Naive B cell (primary cell): ENCODE measurements at regions not wholly inside any gene's neighbourhood (a gene's known extent, or its start where the extent isn't known, plus 50 kb on each side); places are given as distances from the start of the nearest gene placed in this dataset.

Experiments used
- ATAC-seq, 2 donors: fragments of 150-1000 bp; cut with Tn5 transposase; 2 replicates each; pipeline ENCODE4 v1.10.0; 2021; ENCODE audit warnings: low read depth in 2 of 2, mild to moderate bottlenecking in 2 of 2, moderate library complexity in 2 of 2
- DNase-seq: peaks from one replicate; pipeline ENCODE4 v3.0.0; 2022
- H3K27ac Mint-ChIP-seq, 6 donors: one replicate each; pipeline ENCODE4 v1.8.0; 2020 to 2022; ENCODE audit warnings: mild to moderate bottlenecking in 6 of 6, mixed read lengths in 6 of 6, moderate library complexity in 5 of 6, inconsistent platforms in 2 of 6
- H3K27me3 Mint-ChIP-seq, 3 donors: one replicate each; pipeline ENCODE4 v1.8.0; 2021 to 2022; ENCODE audit warnings: mixed read lengths in 3 of 3, mild to moderate bottlenecking in 1 of 3
- H3K36me3 Mint-ChIP-seq, 2 donors: one replicate each; pipeline ENCODE4 v1.8.0; 2020 to 2022; ENCODE audit warnings: mixed read lengths in 2 of 2, inconsistent platforms in 1 of 2, mild to moderate bottlenecking in 1 of 2
- H3K4me1 Mint-ChIP-seq, 3 donors: one replicate each; pipeline ENCODE4 v1.8.0; 2020 to 2022; ENCODE audit warnings: mixed read lengths in 3 of 3, inconsistent platforms in 1 of 3, mild to moderate bottlenecking in 1 of 3, moderate library complexity in 1 of 3
- H3K4me3 Mint-ChIP-seq, 8 donors: one replicate each; pipeline ENCODE4 v1.8.0; 2020 to 2022; ENCODE audit warnings: mild to moderate bottlenecking in 8 of 8, mixed read lengths in 8 of 8, moderate library complexity in 8 of 8, inconsistent platforms in 2 of 8
- H3K9me3 Mint-ChIP-seq, 7 donors: one replicate each; pipeline ENCODE4 v1.8.0; 2020 to 2022; ENCODE audit warnings: mixed read lengths in 7 of 7, mild to moderate bottlenecking in 5 of 7, inconsistent platforms in 2 of 7, moderate library complexity in 1 of 7

DNA sequence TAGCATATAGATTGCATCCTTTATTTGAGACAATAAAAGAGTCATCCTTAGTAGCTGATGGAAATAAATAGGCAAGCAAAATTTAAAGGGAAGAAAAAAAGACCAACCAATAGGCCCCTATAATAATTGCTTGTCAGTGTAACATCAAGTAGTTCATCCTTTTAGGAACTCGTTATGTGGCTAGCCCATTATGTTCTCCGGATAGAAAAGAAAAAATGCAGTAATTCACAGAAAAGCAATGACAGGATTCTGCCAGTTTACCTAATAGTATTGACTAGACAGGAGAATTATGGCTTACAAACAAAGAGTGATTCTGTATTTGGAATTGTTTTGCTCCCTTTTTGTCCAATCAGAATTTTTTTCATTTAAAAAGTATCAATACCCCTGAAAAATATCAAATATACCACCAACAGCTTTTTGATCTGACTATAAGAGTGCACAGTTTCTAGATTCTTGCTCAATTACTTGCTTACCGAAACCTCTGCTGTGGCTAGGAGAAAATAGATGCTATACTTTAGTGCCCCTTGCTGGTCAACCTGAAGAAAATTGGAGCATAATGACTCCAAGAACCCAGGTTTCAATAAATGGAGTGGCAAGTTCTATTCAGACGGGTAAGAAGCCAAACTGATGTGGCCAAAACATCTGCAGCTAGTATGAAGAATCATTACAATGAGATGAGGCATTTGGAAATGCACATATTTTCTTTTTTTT, 91.5 kb upstream of the SASH1 start:
- no peak for ATAC-seq
- Mint-ChIP-seq H3K9me3 (peaks cover 0 to 8% (median 1%) of the 10 kb centered on the region in 7 donors), H3K4me3 (no peak overlapping the region), H3K4me1 (no peaks in the 10 kb centered on the region), H3K36me3 (no peaks in the 10 kb centered on the region), H3K27ac (no peak overlapping the region), H3K27me3 (peaks cover 0 to 15% (median 2%) of the 10 kb centered on the region in 3 donors)
- DNase-seq: no peak

DNA sequence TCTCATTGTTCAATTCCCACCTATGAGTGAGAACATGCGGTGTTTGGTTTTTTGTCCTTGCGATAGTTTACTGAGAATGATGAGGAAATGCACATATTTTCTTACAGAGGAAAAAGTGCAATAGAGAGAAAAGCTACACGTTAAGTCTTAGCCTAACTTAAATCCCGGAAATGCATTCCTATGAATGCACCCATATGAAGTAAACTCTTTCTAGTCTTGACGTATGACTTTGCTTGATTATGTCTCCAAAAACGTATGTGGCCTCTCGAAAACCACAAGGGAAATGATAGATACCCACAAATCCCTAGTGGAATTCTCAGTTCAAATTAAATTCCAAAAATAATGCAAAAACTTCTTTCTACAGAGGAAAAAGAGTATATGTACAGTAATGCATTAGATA, 90.7 kb upstream of the SASH1 start:
- DNase-seq: no peak
- H3K36me3 Mint-ChIP-seq: no peaks in the 10 kb centered on the region
- no peak overlapping the region for H3K27ac Mint-ChIP-seq
- peaks cover 0 to 8% (median 1%) of the 10 kb centered on the region in 7 donors for H3K9me3 Mint-ChIP-seq
- H3K27me3 Mint-ChIP-seq: peaks cover 0 to 9% (median 0%) of the 10 kb centered on the region in 3 donors
- H3K4me1 Mint-ChIP-seq: no peaks in the 10 kb centered on the region
- no peak overlapping the region for H3K4me3 Mint-ChIP-seq
- no peak for ATAC-seq

DNA sequence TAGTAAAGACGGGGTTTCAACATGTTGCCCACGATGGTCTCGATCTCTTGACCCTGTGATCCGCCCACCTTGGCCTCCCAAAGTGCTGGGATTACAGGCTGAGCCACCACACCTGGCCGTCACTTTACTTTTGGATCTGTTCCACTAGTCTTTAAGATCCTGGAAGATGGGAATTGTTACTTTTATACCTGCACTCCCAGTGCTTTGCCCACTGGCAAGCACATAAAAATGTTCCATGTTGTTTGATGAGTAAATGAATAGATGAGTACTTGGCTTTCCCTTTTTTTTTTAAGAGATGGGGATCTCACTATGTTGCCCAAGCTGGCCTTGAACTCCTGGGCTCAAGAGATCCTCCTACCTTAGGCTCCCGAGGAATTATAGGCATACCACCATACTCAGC, 84.8 kb upstream of the SASH1 start:
- Mint-ChIP-seq H3K9me3 (peaks cover 0 to 8% (median 1%) of the 10 kb centered on the region in 7 donors), H3K27me3 (peaks cover 0 to 20% (median 18%) of the 10 kb centered on the region in 3 donors), H3K27ac (no peak overlapping the region), H3K4me3 (no peak overlapping the region), H3K36me3 (no peaks in the 10 kb centered on the region), H3K4me1 (no peaks in the 10 kb centered on the region)
- ATAC-seq (no peak), DNase-seq (no peak)

DNA sequence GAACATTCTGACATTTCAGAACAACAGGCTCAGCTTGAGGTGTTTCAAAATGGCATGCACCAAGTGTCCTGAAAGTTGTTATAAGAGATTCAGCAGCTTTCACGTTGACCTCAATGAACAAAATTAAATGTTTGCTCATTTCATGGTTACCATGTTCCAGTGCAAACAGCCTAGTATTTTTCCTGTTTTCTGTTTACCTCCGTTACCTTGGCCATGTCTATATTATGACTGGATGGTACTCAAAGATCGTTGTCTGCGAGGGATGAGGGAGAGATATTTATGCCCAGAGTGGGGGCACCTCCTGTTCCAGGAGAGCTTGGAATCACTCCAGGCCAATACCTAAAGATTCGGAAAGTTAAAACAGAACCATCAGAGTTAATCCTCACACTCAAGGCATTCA, 83.8 kb upstream of the SASH1 start:
- no peak for DNase-seq
- no peak for ATAC-seq
- peaks cover 0 to 20% (median 18%) of the 10 kb centered on the region in 3 donors for H3K27me3 Mint-ChIP-seq
- no peaks in the 10 kb centered on the region for H3K4me1 Mint-ChIP-seq
- H3K9me3 Mint-ChIP-seq: peaks cover 0 to 6% (median 1%) of the 10 kb centered on the region in 7 donors
- H3K27ac Mint-ChIP-seq: no peak overlapping the region
- no peak overlapping the region for H3K4me3 Mint-ChIP-seq
- no peaks in the 10 kb centered on the region for H3K36me3 Mint-ChIP-seq

DNA sequence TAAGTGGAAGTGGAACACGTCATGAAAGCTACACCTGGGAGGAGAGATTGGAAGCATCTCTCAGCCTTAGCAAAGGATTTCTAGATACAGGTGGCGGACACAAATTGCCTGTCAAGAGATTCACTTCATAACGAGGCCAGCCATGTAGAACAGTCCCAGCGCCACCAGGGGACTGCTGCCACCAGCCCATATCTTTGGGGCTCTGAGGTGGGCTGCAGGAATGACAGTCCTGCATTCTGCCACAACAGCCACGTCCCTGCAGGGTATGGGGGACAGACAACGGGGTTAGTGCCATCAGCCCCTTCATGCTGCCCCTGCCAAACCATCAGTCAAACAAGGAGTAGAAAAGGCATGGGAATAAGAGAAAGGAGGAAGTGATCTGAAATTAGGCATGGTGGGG, 81.2 kb upstream of the SASH1 start:
- no peaks in the 10 kb centered on the region for H3K9me3 Mint-ChIP-seq
- no peaks in the 10 kb centered on the region for H3K4me1 Mint-ChIP-seq
- H3K36me3 Mint-ChIP-seq: no peaks in the 10 kb centered on the region
- ATAC-seq: no peak
- H3K27me3 Mint-ChIP-seq: peaks cover 0 to 35% (median 18%) of the 10 kb centered on the region in 3 donors
- no peak overlapping the region for H3K27ac Mint-ChIP-seq
- DNase-seq: no peak
- H3K4me3 Mint-ChIP-seq: peak overlapping the region in 1 of 8 donors; percentile 52

DNA sequence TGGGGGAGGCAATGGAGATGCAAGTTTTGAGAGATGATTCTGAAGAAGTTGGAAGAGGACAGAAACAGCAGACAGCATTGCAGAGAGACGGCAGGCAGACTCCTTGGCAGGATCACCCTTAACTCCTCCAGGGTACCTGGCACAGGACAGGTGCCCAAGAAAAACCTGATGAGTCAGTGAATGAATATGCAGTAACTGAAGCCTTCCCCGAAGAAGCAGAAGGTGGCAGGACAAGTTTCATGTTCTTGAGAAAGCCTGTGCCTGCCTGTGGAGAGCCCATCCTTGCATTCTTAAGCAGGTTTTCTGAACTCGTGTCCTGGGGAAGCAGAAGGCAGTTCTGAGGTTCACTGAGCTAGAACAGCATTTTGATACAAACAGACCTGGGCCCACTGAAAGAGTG, 79.6 kb upstream of the SASH1 start:
- Mint-ChIP-seq H3K4me1 (no peaks in the 10 kb centered on the region), H3K9me3 (peaks cover 0 to 2% (median 0%) of the 10 kb centered on the region in 7 donors), H3K27ac (no peak overlapping the region), H3K27me3 (peaks cover 0 to 32% (median 18%) of the 10 kb centered on the region in 3 donors), H3K4me3 (no peak overlapping the region), H3K36me3 (no peaks in the 10 kb centered on the region)
- ATAC-seq (no peak), DNase-seq (no peak)

DNA sequence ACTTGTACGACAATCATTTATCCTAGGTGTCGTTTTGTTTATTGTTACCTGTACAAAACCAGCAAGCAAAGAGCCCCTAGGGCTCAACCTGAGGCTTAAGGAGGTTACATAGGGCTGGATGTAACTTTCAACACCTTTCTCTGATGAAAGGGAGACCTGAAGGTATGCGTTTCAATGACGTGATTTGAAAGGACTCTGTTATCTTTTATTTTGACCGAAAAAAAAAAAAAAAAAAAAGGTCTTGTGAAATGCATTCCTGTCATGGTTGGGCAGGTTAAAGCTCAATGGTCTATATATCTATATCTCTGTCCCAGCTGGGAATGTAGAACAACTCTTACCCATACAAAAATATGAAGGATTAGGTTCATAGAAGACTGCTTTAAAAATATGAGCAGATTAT, 78.7 kb upstream of the SASH1 start:
- no peak for DNase-seq
- ATAC-seq: no peak

DNA sequence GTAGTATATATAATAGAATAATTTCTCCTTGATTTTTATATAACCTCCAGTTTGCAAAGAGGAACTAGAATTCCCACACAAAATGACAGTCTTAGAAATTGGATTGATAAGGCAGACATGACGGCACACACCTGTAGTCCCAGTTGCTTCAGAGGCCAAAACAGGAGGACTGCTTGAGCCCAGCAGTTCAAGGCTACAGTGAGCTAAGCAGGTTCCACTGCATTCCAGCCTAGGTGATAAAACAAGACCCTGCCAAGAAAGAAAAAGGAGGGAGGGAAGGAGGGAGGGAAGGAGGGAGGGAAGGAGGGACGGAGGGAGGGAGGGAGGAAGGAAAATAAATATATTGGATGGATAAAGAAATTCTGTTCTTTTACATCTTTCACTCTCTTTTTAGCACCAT, 77.6 kb upstream of the SASH1 start:
- no peaks in the 10 kb centered on the region for H3K36me3 Mint-ChIP-seq
- DNase-seq (no peak), ATAC-seq (no peak)
- H3K4me1 Mint-ChIP-seq: no peaks in the 10 kb centered on the region
- peaks cover 8 to 30% (median 18%) of the 10 kb centered on the region in 3 donors for H3K27me3 Mint-ChIP-seq
- H3K9me3 Mint-ChIP-seq: peaks cover 0 to 2% (median 0%) of the 10 kb centered on the region in 7 donors
- no peak overlapping the region for H3K27ac Mint-ChIP-seq
- no peak overlapping the region for H3K4me3 Mint-ChIP-seq

More for the DNA sequence above, 78.7 kb upstream of the SASH1 start:
- no peak overlapping the region for H3K4me3 Mint-ChIP-seq
- peaks cover 0 to 2% (median 0%) of the 10 kb centered on the region in 7 donors for H3K9me3 Mint-ChIP-seq
- H3K36me3 Mint-ChIP-seq: no peaks in the 10 kb centered on the region
- H3K4me1 Mint-ChIP-seq: no peaks in the 10 kb centered on the region
- no peak overlapping the region for H3K27ac Mint-ChIP-seq
- peaks cover 0 to 30% (median 18%) of the 10 kb centered on the region in 3 donors for H3K27me3 Mint-ChIP-seq

DNA sequence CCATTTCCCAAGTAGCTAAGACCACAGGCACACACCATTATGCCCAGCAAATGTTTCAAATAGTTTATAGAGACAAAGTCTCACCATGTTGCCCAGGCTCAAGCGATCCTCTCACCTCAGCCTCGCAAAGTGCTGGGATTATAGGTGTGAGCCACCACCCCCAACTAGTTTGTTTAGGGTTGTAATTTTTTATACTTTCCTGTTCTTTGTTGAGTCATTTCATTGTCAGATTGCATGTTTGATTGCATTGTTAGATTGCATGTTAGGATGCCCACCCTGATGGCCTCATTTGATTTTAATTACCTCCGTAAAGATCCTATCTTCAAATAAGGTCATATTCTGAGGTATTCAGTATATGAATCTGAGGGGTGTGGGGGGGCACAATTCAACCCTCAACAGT, 73.3 kb upstream of the SASH1 start:
- peaks cover 8 to 16% (median 8%) of the 10 kb centered on the region in 3 donors for H3K27me3 Mint-ChIP-seq
- peaks cover 0 to 3% (median 0%) of the 10 kb centered on the region in 7 donors for H3K9me3 Mint-ChIP-seq
- no peaks in the 10 kb centered on the region for H3K4me1 Mint-ChIP-seq
- no peak overlapping the region for H3K4me3 Mint-ChIP-seq
- H3K27ac Mint-ChIP-seq: no peak overlapping the region
- DNase-seq (no peak), ATAC-seq (no peak)
- no peaks in the 10 kb centered on the region for H3K36me3 Mint-ChIP-seq

DNA sequence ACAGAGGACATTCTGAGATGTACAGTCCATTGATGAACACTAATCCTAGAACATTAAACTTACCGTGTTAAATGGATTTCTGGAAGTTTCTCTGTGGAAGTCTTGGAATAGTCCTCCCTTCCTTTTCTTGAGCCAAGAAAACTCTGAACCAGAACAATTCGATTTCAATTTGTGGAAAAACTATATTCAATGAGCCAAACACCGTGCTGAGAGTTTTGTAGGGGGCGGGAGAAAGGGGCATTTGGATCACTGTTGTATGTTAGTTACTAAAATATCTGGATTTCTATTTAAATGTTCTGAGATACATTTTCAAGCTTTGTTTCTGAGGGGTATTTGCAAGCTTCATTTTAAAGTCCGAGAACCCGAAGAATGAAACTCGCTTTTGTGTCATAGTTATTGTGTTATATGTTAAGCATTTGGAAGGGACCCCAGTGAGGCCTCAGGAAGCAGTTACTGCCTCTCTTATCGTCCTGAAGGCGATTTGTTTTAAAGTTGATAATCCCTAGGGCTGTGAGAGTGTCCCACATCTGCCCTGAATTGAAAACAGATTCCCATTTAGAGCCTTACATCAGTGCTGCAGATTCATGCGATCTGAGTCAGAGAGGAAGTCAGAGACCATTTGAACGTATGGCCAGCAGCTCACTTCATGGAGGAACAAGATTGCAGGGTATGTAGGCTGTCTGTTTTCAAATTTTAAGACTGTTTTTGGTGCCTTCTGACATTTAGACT, 70.8 kb upstream of the SASH1 start:
- Mint-ChIP-seq H3K36me3 (no peaks in the 10 kb centered on the region), H3K27ac (no peak overlapping the region), H3K27me3 (peaks cover 4 to 16% (median 13%) of the 10 kb centered on the region in 3 donors), H3K9me3 (peaks cover 0 to 3% (median 0%) of the 10 kb centered on the region in 7 donors), H3K4me3 (no peak overlapping the region), H3K4me1 (no peaks in the 10 kb centered on the region)
- no peak for ATAC-seq
- DNase-seq: no peak

DNA sequence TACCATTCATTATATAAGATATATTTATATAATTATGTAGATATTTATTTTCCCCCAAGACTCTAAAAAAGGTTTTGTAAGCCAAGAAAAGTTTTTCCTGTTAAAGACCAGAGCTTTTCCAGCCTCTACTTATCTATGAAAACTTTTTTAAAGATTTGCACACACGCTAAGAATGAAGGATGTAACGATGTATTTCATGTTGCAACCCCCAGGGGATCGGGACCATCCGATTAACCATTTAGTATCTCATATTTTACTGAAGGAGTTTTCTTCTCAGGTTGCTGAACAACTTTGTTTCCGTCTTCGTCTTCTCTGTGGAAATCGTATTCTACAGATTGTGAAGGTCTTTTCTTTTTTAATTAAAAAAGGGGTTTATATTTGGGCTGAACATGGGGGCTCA, 70.0 kb upstream of the SASH1 start:
- Mint-ChIP-seq H3K27me3 (peaks cover 4 to 18% (median 16%) of the 10 kb centered on the region in 3 donors), H3K4me3 (no peak overlapping the region), H3K9me3 (peaks cover 0 to 3% (median 0%) of the 10 kb centered on the region in 7 donors), H3K36me3 (no peaks in the 10 kb centered on the region), H3K27ac (no peak overlapping the region), H3K4me1 (no peaks in the 10 kb centered on the region)
- DNase-seq (no peak), ATAC-seq (no peak)

DNA sequence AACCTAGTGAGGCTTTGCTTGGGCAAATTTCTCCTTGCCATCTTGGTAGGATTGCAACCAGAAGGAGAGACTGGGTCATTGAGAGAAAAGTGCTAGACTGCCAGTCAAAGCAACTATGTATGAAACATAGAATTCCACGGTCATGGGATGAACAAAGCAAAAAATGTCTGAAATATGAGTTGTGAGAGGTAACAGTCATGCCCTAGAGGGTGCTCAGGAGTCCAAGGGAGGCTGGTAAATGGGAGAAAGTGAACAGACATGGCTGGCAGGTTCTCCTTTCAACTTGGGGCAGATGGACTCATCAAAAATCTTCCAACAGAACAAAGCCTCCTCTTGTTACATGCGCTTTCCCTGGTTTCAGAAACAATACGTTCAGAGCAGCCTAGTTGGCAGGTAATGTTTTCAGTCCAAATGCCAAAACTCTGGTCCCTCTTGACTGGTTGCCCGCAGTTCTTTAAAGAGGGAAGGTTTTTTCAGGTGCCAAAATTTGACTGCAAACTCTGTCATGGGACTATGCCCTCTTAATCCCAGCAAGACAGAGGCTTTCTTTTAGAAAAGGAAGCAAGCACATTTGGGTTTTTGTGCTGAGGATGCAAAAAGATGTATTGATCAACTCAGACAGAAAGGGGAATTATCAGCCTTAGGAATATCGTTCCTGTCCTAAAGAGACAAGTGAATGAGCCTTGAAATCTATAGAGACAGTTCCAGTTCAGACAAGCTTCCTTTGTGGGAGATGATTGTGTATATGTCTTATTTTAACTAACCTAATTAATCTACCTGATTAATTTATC, 68.5 kb upstream of the SASH1 start:
- H3K9me3 Mint-ChIP-seq: peaks cover 0 to 3% (median 0%) of the 10 kb centered on the region in 7 donors
- no peak for ATAC-seq
- H3K27me3 Mint-ChIP-seq: peaks cover 0 to 18% (median 16%) of the 10 kb centered on the region in 3 donors
- DNase-seq: no peak
- no peaks in the 10 kb centered on the region for H3K4me1 Mint-ChIP-seq
- no peak overlapping the region for H3K27ac Mint-ChIP-seq
- no peaks in the 10 kb centered on the region for H3K36me3 Mint-ChIP-seq
- no peak overlapping the region for H3K4me3 Mint-ChIP-seq

DNA sequence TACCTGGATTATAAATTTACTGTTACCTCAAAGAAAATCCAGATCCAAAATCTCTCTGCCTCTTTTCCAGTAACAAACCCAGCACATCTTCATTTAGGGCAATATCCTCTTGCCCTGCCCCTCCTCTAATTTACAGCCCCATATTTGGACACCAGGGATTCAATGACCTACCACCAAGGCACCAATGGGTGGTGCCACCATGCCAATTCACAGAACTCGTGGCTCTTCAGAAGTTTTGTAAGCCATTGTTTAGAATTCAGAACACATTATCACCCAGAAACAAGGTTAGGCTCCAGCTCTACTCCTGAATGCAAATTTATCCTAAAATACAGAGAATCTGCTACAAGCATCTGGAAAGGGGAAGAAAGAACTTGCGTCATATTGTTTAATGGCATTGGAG, 67.8 kb upstream of the SASH1 start:
- no peak overlapping the region for H3K27ac Mint-ChIP-seq
- ATAC-seq (no peak), DNase-seq (no peak)
- peaks cover 0 to 16% (median 12%) of the 10 kb centered on the region in 3 donors for H3K27me3 Mint-ChIP-seq
- H3K36me3 Mint-ChIP-seq: no peaks in the 10 kb centered on the region
- no peak overlapping the region for H3K4me3 Mint-ChIP-seq
- H3K4me1 Mint-ChIP-seq: no peaks in the 10 kb centered on the region
- H3K9me3 Mint-ChIP-seq: peaks cover 0 to 3% (median 0%) of the 10 kb centered on the region in 7 donors
